CD8-positive, alpha-beta memory T cell (primary cell): ENCODE measurements at regions not wholly inside any gene's neighbourhood (a gene's known extent, or its start where the extent isn't known, plus 50 kb on each side); places are given as distances from the start of the nearest gene placed in this dataset.

Experiments
- CTCF ChIA-PET: fragments of 350-600 bp; sonication (Branson Sonifier 250); formaldehyde crosslinking; loops from one replicate; lab custom pipeline; 2021; ENCODE audit warnings: antibody characterized with exemption; lab: Charles Lee
- POLR2A ChIA-PET: fragments of 350-600 bp; sonication (Branson Sonifier 250); formaldehyde crosslinking; loops from one replicate; lab custom pipeline; 2021; ENCODE audit warnings: antibody characterized with exemption; lab: Charles Lee
- DNase-seq, 5 donors: peaks; one replicate each; pipeline versions ENCODE4 v3.0.0 to v3.0.0-alpha.2; 2020 to 2022; ENCODE audit warnings: mixed read lengths in 1 of 5
- H3K27ac ChIP-seq: one replicate; pipeline ENCODE4 v1.7.0; 2013; ENCODE audit warnings: low read depth, mild to moderate bottlenecking, low read length, moderate library complexity
- H3K27me3 ChIP-seq: 2 replicates; pipeline ENCODE4 v1.7.0; 2013; ENCODE audit warnings: low read length, mild to moderate bottlenecking; ENCODE audit not compliant: insufficient read depth, poor library complexity, severe bottlenecking
- H3K36me3 ChIP-seq: 2 replicates; pipeline ENCODE4 v1.7.0; 2013; ENCODE audit warnings: mild to moderate bottlenecking, low read length, moderate library complexity; ENCODE audit not compliant: insufficient read depth
- H3K4me1 ChIP-seq: 2 replicates; pipeline ENCODE4 v1.7.0; 2013; ENCODE audit warnings: mild to moderate bottlenecking, low read length, moderate library complexity; ENCODE audit not compliant: insufficient read depth
- H3K4me3 ChIP-seq: 2 replicates; pipeline ENCODE4 v1.7.0; 2013; ENCODE audit warnings: mild to moderate bottlenecking, low read length
- H3K9me3 ChIP-seq: 2 replicates; pipeline ENCODE4 v1.7.0; 2013; ENCODE audit warnings: mild to moderate bottlenecking, low read length
- H3K27ac Mint-ChIP-seq, 8 donors: one replicate each; pipeline ENCODE4 v1.8.0; 2020 to 2021; ENCODE audit warnings: mixed read lengths in 8 of 8, mild to moderate bottlenecking in 6 of 8, inconsistent platforms in 3 of 8, moderate library complexity in 3 of 8
- H3K27me3 Mint-ChIP-seq, 2 donors: one replicate each; pipeline ENCODE4 v1.8.0; 2020 to 2021; ENCODE audit warnings: mixed read lengths in 2 of 2, mild to moderate bottlenecking in 1 of 2, moderate library complexity in 1 of 2
- H3K36me3 Mint-ChIP-seq, 3 donors: one replicate each; pipeline ENCODE4 v1.8.0; 2020 to 2021; ENCODE audit warnings: mixed read lengths in 3 of 3, inconsistent platforms in 1 of 3, mild to moderate bottlenecking in 1 of 3
- H3K4me1 Mint-ChIP-seq, 3 donors: one replicate each; pipeline ENCODE4 v1.8.0; 2020 to 2021; ENCODE audit warnings: mixed read lengths in 3 of 3, inconsistent platforms in 1 of 3, mild to moderate bottlenecking in 1 of 3
- H3K4me3 Mint-ChIP-seq, 7 donors: one replicate each; pipeline ENCODE4 v1.8.0; 2020 to 2021; ENCODE audit warnings: mixed read lengths in 7 of 7, mild to moderate bottlenecking in 6 of 7, moderate library complexity in 4 of 7, inconsistent platforms in 2 of 7
- H3K9me3 Mint-ChIP-seq, 5 donors: one replicate each; pipeline ENCODE4 v1.8.0; 2020 to 2022; ENCODE audit warnings: mixed read lengths in 5 of 5, mild to moderate bottlenecking in 3 of 5, moderate library complexity in 2 of 5, inconsistent platforms in 1 of 5

DNA sequence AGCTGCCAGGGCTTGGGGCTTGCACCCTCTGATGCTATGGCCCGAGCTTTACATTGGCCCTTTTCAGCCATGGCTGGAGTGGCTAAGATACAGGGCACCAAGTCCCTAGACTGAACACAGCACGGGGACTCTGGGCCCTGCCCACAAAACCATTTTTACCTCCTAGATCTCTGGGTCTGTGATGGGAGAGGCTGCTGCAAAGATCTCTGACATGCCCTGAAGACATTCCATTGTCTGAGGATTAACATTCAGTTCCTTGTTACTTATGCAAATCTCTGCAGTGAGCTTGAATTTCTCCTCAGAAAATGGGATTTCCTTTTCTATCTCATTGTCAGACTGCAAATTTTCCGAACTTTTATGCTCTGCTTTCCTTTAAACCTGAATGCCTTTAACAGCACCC is 337.0 kb upstream of the SMC2 start:
- Histone ChIP-seq H3K4me1 (no peaks in the 10 kb centered on the region), H3K9me3 (no peaks in the 10 kb centered on the region), H3K27me3 (no peaks in the 10 kb centered on the region), H3K36me3 (no peaks in the 10 kb centered on the region), H3K27ac (no peak overlapping the region), H3K4me3 (no peak overlapping the region)
- CTCF ChIA-PET, result no interaction called here
- DNase-seq, result no peak
- peaks cover 0 to 7% (median 0%) of the 10 kb centered on the region in 5 donors for H3K9me3 Mint-ChIP-seq
- no peaks in the 10 kb centered on the region for H3K27me3 Mint-ChIP-seq
- H3K27ac Mint-ChIP-seq, result no peak overlapping the region
- peaks cover 0 to 2% (median 0%) of the 10 kb centered on the region in 3 donors for H3K36me3 Mint-ChIP-seq
- H3K4me3 Mint-ChIP-seq, result no peak overlapping the region
- no peaks in the 10 kb centered on the region for H3K4me1 Mint-ChIP-seq
- POLR2A ChIA-PET, result no interaction called here

GRCh38 chr9:103761466-103761865 is 332.6 kb upstream of the SMC2 start:
- Mint-ChIP-seq H3K36me3 (peaks cover 0 to 2% (median 0%) of the 10 kb centered on the region in 3 donors), H3K27me3 (no peaks in the 10 kb centered on the region), H3K9me3 (peaks cover 0 to 7% (median 4%) of the 10 kb centered on the region in 5 donors), H3K4me3 (no peak overlapping the region), H3K4me1 (no peaks in the 10 kb centered on the region), H3K27ac (no peak overlapping the region)
- ChIA-PET CTCF (no interaction called here), POLR2A (no interaction called here)
- no peak overlapping the region for H3K4me3 ChIP-seq
- no peaks in the 10 kb centered on the region for H3K27me3 ChIP-seq
- H3K27ac ChIP-seq, result no peak overlapping the region
- no peak for DNase-seq
- no peaks in the 10 kb centered on the region for H3K4me1 ChIP-seq
- no peaks in the 10 kb centered on the region for H3K36me3 ChIP-seq
- H3K9me3 ChIP-seq, result no peaks in the 10 kb centered on the region

DNA sequence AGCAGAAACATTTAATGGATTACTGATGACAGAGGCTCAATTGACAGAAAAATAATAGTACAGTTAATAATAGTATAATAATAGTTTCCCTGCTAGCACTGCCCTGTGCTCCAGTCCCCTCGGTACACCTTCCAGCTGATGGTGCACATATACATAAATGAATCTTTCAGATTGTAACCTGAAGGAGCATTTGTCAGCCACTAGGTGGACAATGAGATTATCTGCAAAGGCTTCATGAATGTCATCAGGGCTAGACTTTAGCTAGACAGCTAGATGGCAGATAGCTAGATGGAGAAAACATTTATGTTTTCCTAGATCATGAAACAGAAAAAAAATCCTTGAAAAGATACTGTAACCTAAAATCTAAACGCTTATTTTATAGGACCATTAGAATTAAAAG is 304.4 kb upstream of the SMC2 start:
- H3K36me3 ChIP-seq, result no peaks in the 10 kb centered on the region
- Mint-ChIP-seq H3K27ac (no peak overlapping the region), H3K27me3 (no peaks in the 10 kb centered on the region), H3K36me3 (no peaks in the 10 kb centered on the region), H3K4me3 (no peak overlapping the region), H3K9me3 (peaks cover 0 to 9% (median 3%) of the 10 kb centered on the region in 5 donors), H3K4me1 (peaks cover 0 to 7% (median 6%) of the 10 kb centered on the region in 3 donors)
- no peak overlapping the region for H3K27ac ChIP-seq
- no peak overlapping the region for H3K4me3 ChIP-seq
- DNase-seq, result no peak
- no peaks in the 10 kb centered on the region for H3K4me1 ChIP-seq
- H3K9me3 ChIP-seq, result no peaks in the 10 kb centered on the region
- CTCF ChIA-PET, result no interaction called here
- POLR2A ChIA-PET, result no interaction called here
- no peaks in the 10 kb centered on the region for H3K27me3 ChIP-seq

DNA sequence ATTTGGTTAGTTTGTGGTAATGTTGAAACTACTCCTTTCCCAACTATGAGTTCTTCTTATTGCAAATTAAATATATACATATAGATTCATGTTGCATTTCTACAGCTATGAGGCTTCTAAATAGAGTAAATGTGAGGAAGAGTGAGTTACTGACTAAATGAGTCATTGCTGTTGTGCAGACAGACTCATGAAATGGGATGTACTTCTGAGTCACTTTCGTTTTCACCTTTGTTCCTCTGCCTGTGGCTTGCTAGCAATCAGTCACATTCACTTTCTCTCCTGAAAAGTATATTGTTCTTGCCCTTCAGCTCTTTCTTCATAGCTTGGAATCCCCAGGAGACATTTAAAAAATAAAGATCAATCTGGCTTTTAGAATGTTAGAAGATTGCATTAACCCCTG is 295.5 kb upstream of the SMC2 start:
- DNase-seq, result no peak
- no peaks in the 10 kb centered on the region for H3K9me3 ChIP-seq
- Mint-ChIP-seq H3K36me3 (no peaks in the 10 kb centered on the region), H3K27me3 (no peaks in the 10 kb centered on the region), H3K27ac (peak overlapping the region in 1 of 8 donors; percentile 3), H3K4me3 (peak overlapping the region in 2 of 7 donors; percentile 15 to 21), H3K9me3 (peaks cover 0 to 3% (median 0%) of the 10 kb centered on the region in 5 donors), H3K4me1 (no peaks in the 10 kb centered on the region)
- H3K27ac ChIP-seq, result no peak overlapping the region
- H3K36me3 ChIP-seq, result no peaks in the 10 kb centered on the region
- H3K27me3 ChIP-seq, result no peaks in the 10 kb centered on the region
- ChIA-PET POLR2A (no interaction called here), CTCF (no interaction called here)
- no peaks in the 10 kb centered on the region for H3K4me1 ChIP-seq
- no peak overlapping the region for H3K4me3 ChIP-seq

GRCh38 chr9:103799959-103800358 is 294.1 kb upstream of the SMC2 start:
- no peak for DNase-seq
- Mint-ChIP-seq H3K27me3 (no peaks in the 10 kb centered on the region), H3K4me1 (no peaks in the 10 kb centered on the region), H3K36me3 (no peaks in the 10 kb centered on the region), H3K27ac (no peak overlapping the region), H3K4me3 (no peak overlapping the region), H3K9me3 (peaks cover 0 to 3% (median 0%) of the 10 kb centered on the region in 5 donors)
- Histone ChIP-seq H3K36me3 (no peaks in the 10 kb centered on the region), H3K4me1 (no peaks in the 10 kb centered on the region), H3K9me3 (no peaks in the 10 kb centered on the region), H3K27ac (no peak overlapping the region), H3K4me3 (no peak overlapping the region), H3K27me3 (no peaks in the 10 kb centered on the region)
- POLR2A ChIA-PET, result no interaction called here
- CTCF ChIA-PET, result no interaction called here

- CTCF ChIA-PET, result no interaction called here
- Mint-ChIP-seq H3K4me1 (no peaks in the 10 kb centered on the region), H3K36me3 (no peaks in the 10 kb centered on the region), H3K27me3 (no peaks in the 10 kb centered on the region), H3K4me3 (no peak overlapping the region), H3K9me3 (peaks cover 0 to 6% (median 0%) of the 10 kb centered on the region in 5 donors), H3K27ac (no peak overlapping the region)
- POLR2A ChIA-PET, result no interaction called here
- DNase-seq, result no peak
- Histone ChIP-seq H3K4me1 (no peaks in the 10 kb centered on the region), H3K36me3 (no peaks in the 10 kb centered on the region), H3K9me3 (no peaks in the 10 kb centered on the region), H3K4me3 (no peak overlapping the region), H3K27ac (no peak overlapping the region), H3K27me3 (no peaks in the 10 kb centered on the region)
These were observed 292.0 kb upstream of the SMC2 start for GRCh38 chr9:103802068-103802467.

GRCh38 chr9:103803245-103803644 is 290.9 kb upstream of the SMC2 start:
- DNase-seq, result no peak
- ChIA-PET POLR2A (no interaction called here), CTCF (no interaction called here)
- no peaks in the 10 kb centered on the region for H3K36me3 ChIP-seq
- Mint-ChIP-seq H3K27ac (no peak overlapping the region), H3K36me3 (no peaks in the 10 kb centered on the region), H3K4me3 (no peak overlapping the region), H3K27me3 (no peaks in the 10 kb centered on the region), H3K9me3 (peaks cover 0 to 6% (median 0%) of the 10 kb centered on the region in 5 donors), H3K4me1 (no peaks in the 10 kb centered on the region)
- no peaks in the 10 kb centered on the region for H3K27me3 ChIP-seq
- no peak overlapping the region for H3K27ac ChIP-seq
- H3K9me3 ChIP-seq, result no peaks in the 10 kb centered on the region
- H3K4me1 ChIP-seq, result no peaks in the 10 kb centered on the region
- no peak overlapping the region for H3K4me3 ChIP-seq

DNA sequence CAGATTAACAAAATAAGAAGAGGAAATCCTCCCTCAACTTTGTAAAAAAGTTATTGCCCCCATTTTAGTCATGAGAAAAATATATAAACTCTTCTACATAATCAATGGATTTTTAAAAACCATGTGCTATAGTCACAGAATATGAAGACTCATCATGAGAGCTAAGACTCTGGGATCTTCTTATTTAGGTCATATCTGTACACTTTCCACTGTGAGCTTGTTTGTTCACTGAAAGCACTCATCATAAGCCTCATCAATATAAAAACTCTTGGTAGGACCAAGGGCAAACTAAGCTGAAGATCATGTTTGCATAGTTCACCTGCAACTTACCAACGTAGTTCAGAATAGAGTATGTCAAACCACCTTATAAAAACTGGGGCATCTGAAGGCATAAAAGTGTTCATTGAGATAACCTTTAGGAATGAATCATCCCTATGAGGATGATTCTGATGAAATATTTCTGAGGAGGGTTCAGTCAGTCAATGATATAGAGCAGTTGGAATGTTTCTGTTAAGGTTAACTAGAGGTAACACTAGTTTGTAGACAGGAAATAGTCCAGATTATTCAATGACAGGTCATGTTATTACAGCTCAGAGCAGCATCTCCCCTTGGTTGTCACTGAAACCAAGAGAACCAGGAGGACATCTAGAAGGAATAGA is 289.9 kb upstream of the SMC2 start:
- Histone ChIP-seq H3K4me1 (no peaks in the 10 kb centered on the region), H3K27me3 (no peaks in the 10 kb centered on the region), H3K9me3 (no peaks in the 10 kb centered on the region), H3K27ac (no peak overlapping the region), H3K36me3 (no peaks in the 10 kb centered on the region), H3K4me3 (no peak overlapping the region)
- Mint-ChIP-seq H3K27ac (no peak overlapping the region), H3K27me3 (no peaks in the 10 kb centered on the region), H3K4me1 (no peaks in the 10 kb centered on the region), H3K36me3 (no peaks in the 10 kb centered on the region), H3K4me3 (no peak overlapping the region), H3K9me3 (peaks cover 0 to 6% (median 0%) of the 10 kb centered on the region in 5 donors)
- POLR2A ChIA-PET, result no interaction called here
- CTCF ChIA-PET, result no interaction called here
- DNase-seq, result no peak
